MCF 10A (cell line): ENCODE measurements at regions not wholly inside any gene's neighbourhood (a gene's known extent, or its start where the extent isn't known, plus 50 kb on each side); places are given as distances from the start of the nearest gene placed in this dataset.

Source experiments
- BruUV-seq: library from RNA; stranded (reverse); fragments of 400-500 nt; replicated peaks from 2 replicates; lab custom pipeline; 2021; lab: Mats Ljungman, UMichigan
- CTCF ChIA-PET: fragments of 300-600 bp; sonication (Branson Sonifier 250); formaldehyde crosslinking; extraction: SDS; loops from one replicate; lab custom pipeline; 2021; ENCODE audit warnings: antibody characterized with exemption, inconsistent platforms; lab: Yijun Ruan, JAX
- POLR2A ChIA-PET: fragments of 300-600, 350-650 bp; sonication (Branson Sonifier 250); formaldehyde crosslinking; extraction: SDS; loops from one replicate; lab custom pipeline; 2020; ENCODE audit warnings: antibody characterized with exemption, inconsistent platforms; lab: Yijun Ruan, JAX
- DNase-seq: peaks from one replicate; pipeline ENCODE4 v3.0.0-alpha.2; 2018; ENCODE audit not compliant: unreplicated experiment
- H3K27ac Mint-ChIP-seq: one replicate; pipeline ENCODE4 v1.8.0; 2022; ENCODE audit warnings: mild to moderate bottlenecking, low read depth, mixed read lengths; ENCODE audit not compliant: unreplicated experiment
- H3K27me3 Mint-ChIP-seq: one replicate; pipeline ENCODE4 v1.8.0; 2022; ENCODE audit warnings: mixed read lengths; ENCODE audit not compliant: insufficient read depth, unreplicated experiment
- H3K36me3 Mint-ChIP-seq: one replicate; pipeline ENCODE4 v1.8.0; 2022; ENCODE audit warnings: mild to moderate bottlenecking, moderate library complexity, mixed read lengths; ENCODE audit not compliant: insufficient read depth, unreplicated experiment
- H3K4me1 Mint-ChIP-seq: one replicate; pipeline ENCODE4 v1.8.0; 2022; ENCODE audit warnings: mixed read lengths; ENCODE audit not compliant: insufficient read depth, unreplicated experiment
- H3K4me3 Mint-ChIP-seq: one replicate; pipeline ENCODE4 v1.8.0; 2022; ENCODE audit warnings: mild to moderate bottlenecking, moderate library complexity, mixed read lengths; ENCODE audit not compliant: unreplicated experiment
- H3K9me3 Mint-ChIP-seq: one replicate; pipeline ENCODE4 v1.8.0; 2022; ENCODE audit warnings: mixed read lengths; ENCODE audit not compliant: unreplicated experiment
- intact Hi-C: fragments of 100-400 bp; cut with micrococcal nuclease; formaldehyde crosslinking; loops from 2 replicates; pipeline ENCODE4 v1.14.1; 2022
- TF ChIP-seq, protein P1 (sequence below): fragments of 200-600 bp; IDR thresholded peaks from one replicate; pipeline ENCODE4 v1.8.0; 2022; ENCODE audit warnings: antibody characterized with exemption, mild to moderate bottlenecking; ENCODE audit not compliant: unreplicated experiment

- Mint-ChIP-seq H3K27ac (no peak overlapping the region), H3K4me1 (peaks cover 5% of the 10 kb centered on the region), H3K27me3 (no peaks in the 10 kb centered on the region), H3K4me3 (no peak overlapping the region), H3K9me3 (no peaks in the 10 kb centered on the region), H3K36me3 (peaks cover 6% of the 10 kb centered on the region)
- no peak for DNase-seq
- CTCF ChIA-PET = interaction anchor here (0.6 to 0.7 kb wide), 3 partner anchors 14 to 371 kb away, joined by 3 to 4 read pairs (median 4); no protein-coding TSS in a partner anchor
- POLR2A ChIA-PET = interaction anchor here (1.2 kb wide), 1 partner anchor 82 kb away, joined by 3 read pairs; no protein-coding TSS in a partner anchor
- TF ChIP-seq, protein P1, sequence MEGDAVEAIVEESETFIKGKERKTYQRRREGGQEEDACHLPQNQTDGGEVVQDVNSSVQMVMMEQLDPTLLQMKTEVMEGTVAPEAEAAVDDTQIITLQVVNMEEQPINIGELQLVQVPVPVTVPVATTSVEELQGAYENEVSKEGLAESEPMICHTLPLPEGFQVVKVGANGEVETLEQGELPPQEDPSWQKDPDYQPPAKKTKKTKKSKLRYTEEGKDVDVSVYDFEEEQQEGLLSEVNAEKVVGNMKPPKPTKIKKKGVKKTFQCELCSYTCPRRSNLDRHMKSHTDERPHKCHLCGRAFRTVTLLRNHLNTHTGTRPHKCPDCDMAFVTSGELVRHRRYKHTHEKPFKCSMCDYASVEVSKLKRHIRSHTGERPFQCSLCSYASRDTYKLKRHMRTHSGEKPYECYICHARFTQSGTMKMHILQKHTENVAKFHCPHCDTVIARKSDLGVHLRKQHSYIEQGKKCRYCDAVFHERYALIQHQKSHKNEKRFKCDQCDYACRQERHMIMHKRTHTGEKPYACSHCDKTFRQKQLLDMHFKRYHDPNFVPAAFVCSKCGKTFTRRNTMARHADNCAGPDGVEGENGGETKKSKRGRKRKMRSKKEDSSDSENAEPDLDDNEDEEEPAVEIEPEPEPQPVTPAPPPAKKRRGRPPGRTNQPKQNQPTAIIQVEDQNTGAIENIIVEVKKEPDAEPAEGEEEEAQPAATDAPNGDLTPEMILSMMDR = no peak
- intact Hi-C loops = no loop called here
- no TSS peak for BruUV-seq
These were observed 100.1 kb upstream of the ARL4C start for GRCh38 chr2:234596696-234597575.

DNA sequence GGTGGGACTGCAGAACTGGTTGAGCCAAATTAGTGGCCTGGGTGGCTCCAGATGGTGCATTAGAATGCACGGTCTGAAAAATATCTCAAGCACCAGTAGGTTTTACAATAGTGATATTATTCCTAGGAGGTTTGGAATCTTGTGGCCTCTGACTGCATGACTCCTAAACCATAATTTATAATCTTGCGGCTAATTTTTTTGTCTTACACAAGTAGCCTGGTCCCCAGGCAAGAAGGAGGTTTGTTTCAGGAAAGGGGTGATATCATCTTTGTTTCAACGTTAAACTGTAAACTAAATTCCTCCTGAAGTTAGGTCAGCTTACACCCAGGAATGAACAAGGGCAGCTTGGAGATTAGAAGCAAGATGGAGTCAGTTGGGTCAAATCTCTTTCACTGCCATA is 98.9 kb upstream of the ARL4C start:
- ChIA-PET POLR2A (no interaction called here), CTCF (no interaction called here)
- intact Hi-C loops = no loop called here
- Mint-ChIP-seq H3K4me1 (peaks cover 5% of the 10 kb centered on the region), H3K27ac (no peak overlapping the region), H3K27me3 (no peaks in the 10 kb centered on the region), H3K4me3 (no peak overlapping the region), H3K36me3 (peaks cover 6% of the 10 kb centered on the region), H3K9me3 (no peaks in the 10 kb centered on the region)
- TF ChIP-seq, protein P1 = no peak
- DNase-seq = no peak
- BruUV-seq = no TSS peak

DNA sequence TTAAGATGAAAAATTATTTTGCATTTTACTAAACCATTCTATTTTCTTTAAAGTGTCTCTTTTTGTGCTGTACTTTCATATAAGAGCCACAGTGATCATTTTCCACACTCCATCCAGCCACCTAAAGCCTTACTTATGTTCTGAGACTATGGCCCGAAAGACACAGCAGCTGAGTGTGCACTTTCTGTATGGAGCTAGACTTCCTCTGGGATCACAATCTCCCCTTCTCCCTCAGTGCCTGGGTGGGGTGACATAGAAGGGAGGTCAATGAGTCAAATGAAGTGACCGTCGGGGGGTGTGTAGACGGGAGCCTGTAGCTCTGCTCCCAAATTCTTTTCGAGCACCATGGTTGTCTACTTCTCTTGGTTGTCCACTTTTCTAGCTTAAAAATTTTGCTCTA is 97.8 kb upstream of the ARL4C start:
- no peak overlapping the region for H3K4me3 Mint-ChIP-seq
- H3K27me3 Mint-ChIP-seq = no peaks in the 10 kb centered on the region
- TF ChIP-seq, protein P1 = no peak
- ChIA-PET CTCF (interaction anchor here (0.9 kb wide), 1 partner anchor 16 kb away, joined by 3 read pairs; no protein-coding TSS in a partner anchor), POLR2A (interaction anchor here (0.8 to 1.2 kb wide), 2 partner anchors 11 to 541 kb away, joined by 3 to 4 read pairs; no protein-coding TSS in a partner anchor)
- H3K9me3 Mint-ChIP-seq = no peaks in the 10 kb centered on the region
- BruUV-seq = no TSS peak
- peaks cover 5% of the 10 kb centered on the region for H3K4me1 Mint-ChIP-seq
- peaks cover 6% of the 10 kb centered on the region for H3K36me3 Mint-ChIP-seq
- H3K27ac Mint-ChIP-seq = no peak overlapping the region
- intact Hi-C loops = no loop called here
- no peak for DNase-seq

GRCh38 chr2:234593636-234594035 is 96.8 kb upstream of the ARL4C start:
- H3K36me3 Mint-ChIP-seq = peaks cover 6% of the 10 kb centered on the region
- intact Hi-C loops = no loop called here
- ChIA-PET POLR2A (no interaction called here), CTCF (interaction anchor here (0.5 to 1.6 kb wide), 3 partner anchors 23 to 520 kb away, joined by 4 to 5 read pairs (median 4); no protein-coding TSS in a partner anchor)
- no peaks in the 10 kb centered on the region for H3K9me3 Mint-ChIP-seq
- no peak overlapping the region for H3K27ac Mint-ChIP-seq
- no peaks in the 10 kb centered on the region for H3K27me3 Mint-ChIP-seq
- BruUV-seq = no TSS peak
- H3K4me3 Mint-ChIP-seq = no peak overlapping the region
- DNase-seq = no peak
- H3K4me1 Mint-ChIP-seq = peaks cover 5% of the 10 kb centered on the region
- TF ChIP-seq, protein P1 = no peak
